Prostate gland (tissue), 2 donors: ENCODE measurements at regions not wholly inside any gene's neighbourhood (a gene's known extent, or its start where the extent isn't known, plus 50 kb on each side); places are given as distances from the start of the nearest gene placed in this dataset.

Experiments
- POLR2A ChIP-seq: fragments of 450-650 bp; IDR thresholded peaks from one replicate; pipeline ENCODE4 v1.6.1; 2016; ENCODE audit warnings: antibody characterized with exemption, mild to moderate bottlenecking
- POLR2AphosphoS5 ChIP-seq: sonication (generic); formaldehyde crosslinking; IDR thresholded peaks from one replicate; pipeline ENCODE4 v1.6.1; 2017; ENCODE audit warnings: antibody characterized with exemption
- TF ChIP-seq, protein P1 (sequence below), 4 experiments: fragments of 200-600 bp in 2 of 4; fragments of 450-650 bp in 2 of 4; sonication (generic) in 2 of 4; IDR thresholded peaks; 1 replicate in 3 of 4; 2 replicates in 1 of 4; pipeline ENCODE4 v1.5.1; 2016 to 2019; ENCODE audit warnings: antibody characterized with exemption in 4 of 4, mild to moderate bottlenecking in 2 of 4, moderate library complexity in 2 of 4

DNA sequence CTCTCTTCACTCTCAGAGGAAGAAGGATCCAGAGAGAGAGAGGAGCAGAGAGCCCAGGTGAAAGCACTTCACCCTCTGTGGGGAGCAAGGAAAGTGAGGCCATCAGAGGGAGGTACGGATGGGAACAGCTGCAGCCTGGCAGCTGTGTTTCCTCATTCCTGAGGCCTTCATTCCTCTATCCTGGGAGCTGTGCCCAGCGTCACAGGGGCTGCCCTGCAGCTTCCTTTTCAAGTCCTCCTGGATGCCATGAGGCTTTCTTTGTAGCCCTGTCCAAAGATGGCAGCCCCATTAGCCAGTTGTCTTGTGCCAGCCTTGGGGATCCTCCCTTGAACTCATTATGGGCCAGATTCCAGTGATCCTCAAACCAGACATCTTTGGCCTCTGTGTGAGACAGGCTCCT is 76.8 kb upstream of the PCDH8 start:
- no peak for TF ChIP-seq POLR2AphosphoS5
- TF ChIP-seq, protein P1, sequence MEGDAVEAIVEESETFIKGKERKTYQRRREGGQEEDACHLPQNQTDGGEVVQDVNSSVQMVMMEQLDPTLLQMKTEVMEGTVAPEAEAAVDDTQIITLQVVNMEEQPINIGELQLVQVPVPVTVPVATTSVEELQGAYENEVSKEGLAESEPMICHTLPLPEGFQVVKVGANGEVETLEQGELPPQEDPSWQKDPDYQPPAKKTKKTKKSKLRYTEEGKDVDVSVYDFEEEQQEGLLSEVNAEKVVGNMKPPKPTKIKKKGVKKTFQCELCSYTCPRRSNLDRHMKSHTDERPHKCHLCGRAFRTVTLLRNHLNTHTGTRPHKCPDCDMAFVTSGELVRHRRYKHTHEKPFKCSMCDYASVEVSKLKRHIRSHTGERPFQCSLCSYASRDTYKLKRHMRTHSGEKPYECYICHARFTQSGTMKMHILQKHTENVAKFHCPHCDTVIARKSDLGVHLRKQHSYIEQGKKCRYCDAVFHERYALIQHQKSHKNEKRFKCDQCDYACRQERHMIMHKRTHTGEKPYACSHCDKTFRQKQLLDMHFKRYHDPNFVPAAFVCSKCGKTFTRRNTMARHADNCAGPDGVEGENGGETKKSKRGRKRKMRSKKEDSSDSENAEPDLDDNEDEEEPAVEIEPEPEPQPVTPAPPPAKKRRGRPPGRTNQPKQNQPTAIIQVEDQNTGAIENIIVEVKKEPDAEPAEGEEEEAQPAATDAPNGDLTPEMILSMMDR (IDR thresholded peaks at IDR 0.05), result no peak
- no peak for TF ChIP-seq POLR2A
